ENCODE measurements at regions not wholly inside any gene's neighbourhood (a gene's known extent, or its start where the extent isn't known, plus 50 kb on each side); places are given as distances from the start of the nearest gene placed in this dataset.

DNA sequence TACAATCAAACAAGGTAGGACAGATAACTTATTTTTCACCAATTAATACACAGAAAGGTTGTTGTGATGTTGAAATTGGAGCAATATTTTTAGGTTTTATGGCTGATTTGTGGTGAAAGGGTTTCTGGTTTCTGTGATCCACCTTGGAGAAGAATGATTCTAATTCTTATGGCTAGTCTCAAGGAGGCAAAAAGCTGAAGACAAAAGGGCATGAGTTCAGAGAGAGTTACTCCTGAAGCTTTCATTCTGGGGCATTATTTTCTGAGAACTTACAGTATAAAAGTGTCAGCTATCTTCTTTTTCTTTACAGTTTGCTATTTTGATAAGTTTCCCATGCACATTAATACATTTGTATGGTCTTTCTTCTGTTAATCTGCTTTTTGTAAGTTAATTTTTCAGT is 372.4 kb upstream of the CCDC179 start:
- Histone ChIP-seq H3K36me3 (no peaks in the 10 kb centered on the region), H3K9me3 (replicated peaks) (no peaks in the 10 kb centered on the region), H3K4me3 (no peak overlapping the region), H3K4me1 (no peaks in the 10 kb centered on the region), H3K27ac (replicated peaks) (no peak overlapping the region), H3K27me3 (ENCODE audit: low read depth) (no peaks in the 10 kb centered on the region)
- intact Hi-C loops (cut with micrococcal nuclease) = no loop called here
- no peak for DNase-seq
- TF ChIP-seq, protein P1, sequence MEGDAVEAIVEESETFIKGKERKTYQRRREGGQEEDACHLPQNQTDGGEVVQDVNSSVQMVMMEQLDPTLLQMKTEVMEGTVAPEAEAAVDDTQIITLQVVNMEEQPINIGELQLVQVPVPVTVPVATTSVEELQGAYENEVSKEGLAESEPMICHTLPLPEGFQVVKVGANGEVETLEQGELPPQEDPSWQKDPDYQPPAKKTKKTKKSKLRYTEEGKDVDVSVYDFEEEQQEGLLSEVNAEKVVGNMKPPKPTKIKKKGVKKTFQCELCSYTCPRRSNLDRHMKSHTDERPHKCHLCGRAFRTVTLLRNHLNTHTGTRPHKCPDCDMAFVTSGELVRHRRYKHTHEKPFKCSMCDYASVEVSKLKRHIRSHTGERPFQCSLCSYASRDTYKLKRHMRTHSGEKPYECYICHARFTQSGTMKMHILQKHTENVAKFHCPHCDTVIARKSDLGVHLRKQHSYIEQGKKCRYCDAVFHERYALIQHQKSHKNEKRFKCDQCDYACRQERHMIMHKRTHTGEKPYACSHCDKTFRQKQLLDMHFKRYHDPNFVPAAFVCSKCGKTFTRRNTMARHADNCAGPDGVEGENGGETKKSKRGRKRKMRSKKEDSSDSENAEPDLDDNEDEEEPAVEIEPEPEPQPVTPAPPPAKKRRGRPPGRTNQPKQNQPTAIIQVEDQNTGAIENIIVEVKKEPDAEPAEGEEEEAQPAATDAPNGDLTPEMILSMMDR (IDR thresholded peaks at IDR 0.05; ENCODE audit: borderline replicate concordance) = no peak

DNA sequence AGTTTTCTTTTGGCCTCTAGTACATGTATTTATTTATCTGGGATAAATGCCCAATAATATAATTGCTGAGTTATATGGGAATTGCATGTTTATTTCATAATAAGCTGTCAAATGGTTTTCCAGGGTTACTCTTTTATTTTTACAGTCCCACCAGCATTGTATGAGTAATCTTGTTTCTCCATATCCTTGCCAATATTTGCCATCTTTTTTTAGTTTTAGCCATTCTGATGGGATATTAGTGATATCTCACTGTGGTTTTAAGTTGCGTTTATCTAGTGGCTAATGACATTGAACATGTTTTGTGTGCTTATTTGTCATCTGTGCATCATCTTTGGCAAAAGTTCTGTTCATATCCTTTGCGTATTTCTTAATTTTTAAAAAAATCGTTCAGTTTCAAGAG is 372.8 kb upstream of the CCDC179 start:
- Histone ChIP-seq H3K4me3 (no peak overlapping the region), H3K36me3 (no peaks in the 10 kb centered on the region), H3K9me3 (replicated peaks) (no peaks in the 10 kb centered on the region), H3K27me3 (ENCODE audit: low read depth) (no peaks in the 10 kb centered on the region), H3K27ac (replicated peaks) (no peak overlapping the region), H3K4me1 (no peaks in the 10 kb centered on the region)
- DNase-seq = no peak
- intact Hi-C loops (cut with micrococcal nuclease) = no loop called here
- TF ChIP-seq, protein P1 (IDR thresholded peaks at IDR 0.05; ENCODE audit: borderline replicate concordance) = no peak

DNA sequence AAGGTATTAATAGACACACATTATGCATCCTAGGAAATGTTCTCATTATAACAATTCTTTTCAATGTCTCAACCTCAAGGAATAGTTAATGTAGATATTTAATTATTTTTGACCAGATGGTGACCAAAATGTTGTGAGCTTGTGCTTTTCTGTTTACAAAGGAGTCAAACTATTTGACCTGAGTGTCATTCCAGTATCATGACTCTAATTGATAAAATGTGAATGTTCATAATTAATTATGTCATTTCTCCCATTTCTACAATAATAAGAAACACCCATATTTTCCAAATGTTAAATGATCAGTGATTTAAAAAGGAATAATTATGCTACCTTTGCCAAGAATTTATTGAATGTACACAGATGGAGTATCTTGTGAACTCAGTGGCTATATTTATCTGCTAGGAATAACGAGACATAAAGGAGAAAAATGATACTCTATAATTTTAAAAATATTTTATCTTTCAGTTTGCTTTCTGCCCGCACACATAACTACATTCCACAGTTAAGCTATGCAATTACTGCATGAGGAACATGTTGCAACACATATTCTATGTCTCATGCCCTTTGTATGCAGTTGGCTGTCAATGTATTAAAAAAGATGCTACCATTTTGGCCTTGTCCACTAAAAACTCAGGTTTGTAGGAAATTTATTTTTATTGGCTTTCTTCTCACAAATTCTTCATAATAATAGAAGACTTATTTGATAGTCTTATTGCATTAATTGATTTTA is 376.7 kb upstream of the CCDC179 start:
- Histone ChIP-seq H3K36me3 (no peaks in the 10 kb centered on the region), H3K27ac (replicated peaks) (no peak overlapping the region), H3K9me3 (replicated peaks) (no peaks in the 10 kb centered on the region), H3K4me1 (no peaks in the 10 kb centered on the region), H3K4me3 (no peak overlapping the region), H3K27me3 (ENCODE audit: low read depth) (no peaks in the 10 kb centered on the region)
- DNase-seq = no peak
- TF ChIP-seq, protein P1 (IDR thresholded peaks at IDR 0.05; ENCODE audit: borderline replicate concordance) = no peak
- intact Hi-C loops (cut with micrococcal nuclease) = no loop called here

DNA sequence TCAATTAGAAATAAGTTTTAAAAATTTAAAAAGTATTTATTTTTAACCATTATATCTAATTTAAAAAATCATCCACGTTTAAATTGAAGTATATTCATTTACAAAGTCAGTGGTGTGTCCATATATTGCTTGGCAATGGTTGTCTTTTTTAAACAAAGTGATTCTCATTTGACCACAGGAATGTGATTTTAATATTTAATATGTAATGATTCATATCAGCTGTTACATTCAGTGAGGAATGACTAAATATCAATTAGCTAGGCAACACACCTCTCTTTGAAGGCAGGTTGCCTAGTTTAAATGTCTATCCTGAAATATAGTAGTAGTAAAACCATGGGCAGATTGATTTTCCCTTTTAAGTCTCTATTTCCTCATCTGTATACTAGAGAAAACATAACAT is 392.2 kb upstream of the CCDC179 start:
- no peak overlapping the region for H3K4me3 ChIP-seq
- no peak overlapping the region for H3K27ac ChIP-seq (replicated peaks)
- DNase-seq = no peak
- no peaks in the 10 kb centered on the region for H3K9me3 ChIP-seq (replicated peaks)
- no peaks in the 10 kb centered on the region for H3K4me1 ChIP-seq
- H3K27me3 ChIP-seq (ENCODE audit: low read depth) = no peaks in the 10 kb centered on the region
- intact Hi-C loops (cut with micrococcal nuclease) = no loop called here
- TF ChIP-seq, protein P1 (IDR thresholded peaks at IDR 0.05; ENCODE audit: borderline replicate concordance) = no peak
- H3K36me3 ChIP-seq = no peaks in the 10 kb centered on the region

DNA sequence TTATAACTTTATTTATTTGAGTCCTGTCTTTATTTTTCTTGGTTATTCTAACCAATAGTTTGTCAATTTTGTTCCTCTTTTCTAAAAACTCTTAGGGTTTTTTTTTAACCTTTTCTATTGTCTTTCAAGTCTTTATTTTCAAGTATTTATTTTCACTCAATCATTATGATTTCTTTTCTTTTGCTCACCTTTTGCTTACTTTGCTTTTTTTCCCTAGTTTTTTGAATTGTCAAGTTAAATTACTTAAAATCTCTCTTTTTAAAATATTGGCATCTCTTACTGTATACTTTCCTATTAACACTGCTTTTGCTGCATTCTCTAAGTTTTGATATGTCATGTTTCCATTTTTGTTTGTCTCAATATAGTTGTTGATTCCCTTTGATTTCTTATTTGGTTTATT is 396.8 kb upstream of the CCDC179 start:
- Histone ChIP-seq H3K27ac (replicated peaks) (no peak overlapping the region), H3K4me3 (no peak overlapping the region), H3K9me3 (replicated peaks) (no peaks in the 10 kb centered on the region), H3K27me3 (ENCODE audit: low read depth) (no peaks in the 10 kb centered on the region), H3K4me1 (no peaks in the 10 kb centered on the region), H3K36me3 (no peaks in the 10 kb centered on the region)
- intact Hi-C loops (cut with micrococcal nuclease) = no loop called here
- TF ChIP-seq, protein P1 (IDR thresholded peaks at IDR 0.05; ENCODE audit: borderline replicate concordance) = no peak
- DNase-seq = no peak
